MM.1S (cell line): ENCODE measurements at regions not wholly inside any gene's neighbourhood (a gene's known extent, or its start where the extent isn't known, plus 50 kb on each side); places are given as distances from the start of the nearest gene placed in this dataset.

Experiments
- CTCF ChIP-seq: fragments of 300-600 bp; sonication (generic); IDR thresholded peaks from 2 replicates; pipeline ENCODE4 v1.5.1; 2016; ENCODE audit warnings: antibody characterized with exemption, low read length, mixed read lengths
- EZH2 ChIP-seq: fragments of 300-600 bp; sonication (generic); optimal IDR thresholded peaks from 2 replicates; pipeline ENCODE3; 2017; ENCODE audit warnings: low read depth, mild to moderate bottlenecking, antibody characterized with exemption, low read length, mixed read lengths

GRCh38 chr2:18829976-18830375 lies 240.6 kb upstream of the NT5C1B start:
- TF ChIP-seq EZH2 (no peak), CTCF (no peak)
